GM21390 (cell line): ENCODE measurements at regions not wholly inside any gene's neighbourhood (a gene's known extent, or its start where the extent isn't known, plus 50 kb on each side); places are given as distances from the start of the nearest gene placed in this dataset.

Source experiments
- ATAC-seq: cut with Tn5 transposase; IDR thresholded peaks from one replicate; pipeline ENCODE4 v1.9.1; 2021; ENCODE audit not compliant: unreplicated experiment

- ATAC-seq, result no peak
These were observed 1291.3 kb downstream of the FSTL5 start for GRCh38 chr4:160872491-160872890.

DNA sequence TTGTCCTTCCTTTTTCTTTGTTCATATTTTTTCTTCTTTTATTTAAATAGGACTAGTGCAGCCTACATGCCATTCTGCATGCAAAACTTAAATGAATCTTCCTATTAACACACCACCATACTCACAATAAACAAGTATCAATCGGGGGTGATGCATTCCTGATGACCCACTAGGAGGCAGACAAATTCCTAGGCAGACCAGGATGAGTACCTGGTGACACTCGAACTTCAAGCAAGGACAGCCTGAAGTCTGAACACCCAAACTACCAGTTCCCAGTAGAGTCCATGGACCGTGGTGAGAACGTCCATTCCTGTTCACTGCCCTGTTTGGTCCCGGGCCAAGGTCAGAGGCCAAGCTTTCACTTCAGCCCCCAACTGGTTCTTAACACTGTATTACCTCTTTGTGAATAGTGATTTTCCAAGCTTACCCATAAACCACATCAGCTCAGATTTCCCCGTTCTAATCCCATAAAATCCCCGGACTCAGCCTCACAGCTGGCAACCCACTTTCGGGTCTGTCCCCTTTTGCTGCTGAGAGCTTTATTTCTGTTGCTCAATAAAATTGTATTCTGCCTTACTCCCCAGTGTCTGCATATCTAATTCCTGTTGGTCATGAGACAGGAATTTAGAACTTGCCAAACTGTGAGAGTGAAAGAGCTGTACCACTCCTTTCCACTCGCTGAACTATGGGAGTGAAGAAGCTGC, 1286.6 kb downstream of the FSTL5 start:
- ATAC-seq, result no peak

DNA sequence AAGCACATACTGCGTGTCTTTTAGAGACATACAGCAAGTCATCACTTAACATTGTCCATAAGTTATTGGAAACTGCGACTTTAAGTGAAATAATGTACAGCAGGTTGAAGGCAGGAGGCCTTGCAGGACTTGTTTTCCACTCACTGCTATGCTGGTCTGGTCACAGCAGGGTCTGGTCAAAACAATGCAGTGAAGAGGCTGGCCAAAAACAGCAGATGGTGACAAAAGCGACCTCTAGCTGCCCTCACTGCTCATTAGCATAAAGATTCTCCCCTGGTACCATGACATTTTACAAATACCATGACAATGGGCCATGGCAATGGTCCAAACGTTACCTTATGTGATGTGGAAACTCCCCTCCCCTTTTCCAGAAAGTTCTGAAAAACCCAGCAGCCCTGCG, 1283.6 kb downstream of the FSTL5 start:
- no peak for ATAC-seq

- ATAC-seq, result no peak
These were observed 1276.1 kb downstream of the FSTL5 start for GRCh38 chr4:160887668-160888067.

DNA sequence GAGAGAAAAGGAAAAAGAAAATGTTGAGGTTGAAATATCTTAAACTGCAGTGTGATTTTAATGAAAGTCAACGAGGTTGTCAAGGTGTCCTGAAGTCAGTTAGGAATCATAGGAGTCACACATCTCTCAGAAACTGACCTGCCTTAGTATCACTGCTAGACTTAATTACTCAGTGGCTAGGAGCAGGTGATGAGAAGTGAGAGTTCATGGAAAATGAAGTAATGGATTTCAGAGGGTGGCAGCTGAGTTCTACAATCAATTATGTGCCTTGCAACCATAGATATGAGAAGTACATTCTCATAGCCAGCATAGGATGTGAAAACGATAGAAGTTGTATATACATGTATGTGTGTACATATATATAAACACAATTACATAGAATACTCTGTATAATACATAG, 1269.7 kb downstream of the FSTL5 start:
- ATAC-seq, result no peak

DNA sequence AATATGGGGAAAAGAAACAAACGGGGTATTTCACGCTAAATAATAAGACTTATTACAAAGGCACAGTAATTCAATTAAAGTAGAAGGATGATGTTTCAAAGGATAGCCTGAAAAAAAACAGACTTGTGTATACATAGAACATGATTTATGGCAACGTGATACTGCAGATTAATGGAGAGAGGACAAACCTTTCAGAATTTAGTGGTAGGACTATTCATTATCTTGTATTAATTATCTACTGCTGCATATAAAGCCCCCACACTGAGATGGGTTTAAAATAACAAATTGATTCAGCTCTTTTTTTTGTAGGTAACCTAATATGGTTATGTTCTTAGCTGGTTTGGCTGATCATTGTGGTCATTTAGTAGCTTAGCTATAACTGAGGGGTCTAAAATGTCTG, 1269.0 kb downstream of the FSTL5 start:
- ATAC-seq, result no peak

DNA sequence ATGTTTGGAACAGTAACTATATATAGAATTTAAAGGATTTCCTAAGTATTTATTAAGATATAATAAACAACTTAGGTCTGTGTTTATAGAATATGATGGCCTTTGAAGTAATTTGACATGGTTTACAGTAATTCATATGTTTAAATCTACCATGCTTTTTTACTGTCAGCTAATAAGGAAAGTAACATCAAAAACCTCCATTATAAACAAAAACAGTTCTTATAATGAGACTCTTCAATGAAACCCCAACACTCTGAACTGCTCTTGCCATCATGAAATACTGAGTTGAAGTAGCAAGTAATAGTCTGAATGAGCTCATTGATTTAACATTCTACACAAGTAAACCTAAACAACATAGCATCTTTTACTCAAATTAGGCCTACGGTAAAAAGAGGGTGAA, 1236.5 kb downstream of the FSTL5 start:
- no peak for ATAC-seq

- no peak for ATAC-seq
These were observed 1235.3 kb downstream of the FSTL5 start for GRCh38 chr4:160928482-160928881.

GRCh38 chr4:160947653-160948052, 1216.1 kb downstream of the FSTL5 start:
- ATAC-seq, result no peak

GRCh38 chr4:160956875-160957274, 1206.9 kb downstream of the FSTL5 start:
- no peak for ATAC-seq

DNA sequence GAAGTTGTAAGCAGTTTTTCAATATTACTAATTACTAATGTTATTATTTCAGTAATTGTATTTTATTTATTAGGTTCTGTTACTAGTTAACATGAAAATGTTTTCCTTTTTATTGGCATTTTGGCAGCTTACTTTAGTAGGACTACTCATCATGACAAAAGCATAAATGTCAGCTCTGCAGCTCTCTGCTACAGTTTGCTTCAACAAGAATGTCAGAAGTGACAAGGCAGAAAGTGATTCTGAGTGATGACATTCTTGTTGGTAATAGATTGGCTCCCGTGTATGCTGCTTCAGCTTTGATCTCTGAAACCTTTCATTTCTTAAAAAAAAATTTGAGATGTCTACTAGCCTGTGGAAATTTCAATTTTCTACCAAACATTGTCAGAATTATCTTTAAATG, 1193.9 kb downstream of the FSTL5 start:
- ATAC-seq, result no peak

DNA sequence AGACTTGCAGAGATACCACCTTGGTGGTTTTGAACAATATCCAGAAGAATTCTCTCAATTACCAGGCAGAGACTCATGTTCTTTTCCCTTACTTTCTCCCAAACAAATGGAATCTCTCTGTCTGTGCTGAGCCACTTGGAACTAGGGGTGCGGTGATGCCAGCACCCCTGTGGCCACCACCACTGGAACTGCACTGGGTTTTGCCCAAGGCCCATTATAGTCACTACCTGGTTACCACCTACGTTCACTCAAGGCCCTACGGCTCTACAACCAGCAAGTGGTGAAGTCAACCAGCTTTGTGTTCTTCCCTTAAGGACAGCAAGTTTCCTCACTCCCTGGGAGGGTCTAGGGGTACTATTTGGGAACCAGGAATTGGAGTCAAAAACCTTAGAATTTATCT, 1183.7 kb downstream of the FSTL5 start:
- ATAC-seq, result no peak

DNA sequence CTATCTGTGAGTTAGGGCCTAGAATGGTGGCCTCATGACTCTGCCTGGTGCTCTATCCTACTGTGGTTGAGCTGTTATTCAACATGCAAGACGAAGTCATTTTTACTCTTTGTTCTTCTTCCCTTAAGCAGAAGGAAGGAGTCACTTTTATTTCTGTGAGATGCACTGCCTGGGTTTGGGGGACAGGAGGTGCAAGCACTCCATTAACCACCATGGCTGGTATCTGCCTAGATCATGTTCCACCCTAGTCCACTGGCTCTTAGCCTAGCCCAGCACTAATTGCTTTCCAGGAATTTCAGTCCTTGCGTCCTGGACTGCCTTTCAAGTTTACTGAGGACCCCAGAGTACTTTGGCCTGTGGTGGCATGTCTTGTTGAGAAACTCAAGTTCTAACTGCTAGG, 1182.7 kb downstream of the FSTL5 start:
- no peak for ATAC-seq

DNA sequence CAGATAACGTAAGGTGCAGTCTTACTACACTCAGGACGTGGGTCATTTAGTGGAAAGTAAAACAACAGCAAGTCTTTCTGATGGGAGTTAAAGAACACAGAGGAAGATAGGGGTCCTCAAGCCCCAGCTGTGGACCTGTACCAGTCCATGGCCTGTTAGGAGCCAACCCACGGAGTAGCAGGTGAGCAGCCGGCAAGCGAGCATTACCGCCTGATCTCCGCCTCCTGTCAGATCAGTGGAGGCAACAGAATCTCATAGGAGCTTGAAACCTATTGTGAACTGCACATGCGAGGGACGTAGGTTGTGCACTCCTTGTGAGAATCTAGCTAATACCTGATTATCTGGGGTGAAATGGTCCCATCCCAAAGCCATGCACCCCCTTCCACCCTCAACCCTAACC, 1180.8 kb downstream of the FSTL5 start:
- ATAC-seq, result no peak

DNA sequence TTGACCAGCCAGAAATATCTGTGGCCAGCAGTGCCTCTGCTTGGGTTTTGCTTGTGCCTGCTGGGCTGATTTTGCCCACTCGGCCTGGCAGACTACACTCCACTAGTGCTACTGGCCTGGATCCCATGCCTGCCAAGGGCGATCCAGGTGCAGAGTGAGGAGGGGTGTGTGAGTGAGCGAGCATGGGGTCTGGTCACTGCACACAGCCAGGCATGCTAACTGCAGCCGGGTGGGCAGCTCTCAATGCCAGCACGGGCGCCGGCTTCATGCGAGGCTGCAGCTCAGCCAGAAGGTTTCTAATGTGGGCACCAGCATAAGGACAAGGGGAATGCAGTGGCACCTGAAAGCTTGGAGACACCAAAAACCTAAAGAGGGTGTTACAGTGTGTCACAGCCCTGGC, 1161.4 kb downstream of the FSTL5 start:
- ATAC-seq, result no peak

GRCh38 chr4:161003418-161004057, 1160.3 kb downstream of the FSTL5 start:
- no peak for ATAC-seq

DNA sequence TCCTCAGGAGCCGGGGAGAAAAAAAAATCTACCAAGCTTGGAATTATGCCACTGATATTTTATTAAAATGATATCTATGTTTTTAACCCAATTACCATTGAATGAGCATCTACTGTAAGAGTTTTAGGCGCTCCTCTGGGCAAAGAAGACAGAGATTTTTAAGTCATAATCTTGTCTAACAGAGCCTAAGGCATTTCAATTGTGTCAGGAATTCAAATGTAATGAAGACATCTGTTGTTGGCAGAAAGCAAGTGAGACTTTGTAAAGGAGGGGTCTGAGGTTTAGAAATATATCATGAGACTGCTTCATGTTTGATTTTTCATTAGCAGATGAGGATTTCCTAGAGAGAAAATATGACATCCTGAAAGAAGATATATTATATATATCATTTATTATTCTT, 1158.1 kb downstream of the FSTL5 start:
- no peak for ATAC-seq

DNA sequence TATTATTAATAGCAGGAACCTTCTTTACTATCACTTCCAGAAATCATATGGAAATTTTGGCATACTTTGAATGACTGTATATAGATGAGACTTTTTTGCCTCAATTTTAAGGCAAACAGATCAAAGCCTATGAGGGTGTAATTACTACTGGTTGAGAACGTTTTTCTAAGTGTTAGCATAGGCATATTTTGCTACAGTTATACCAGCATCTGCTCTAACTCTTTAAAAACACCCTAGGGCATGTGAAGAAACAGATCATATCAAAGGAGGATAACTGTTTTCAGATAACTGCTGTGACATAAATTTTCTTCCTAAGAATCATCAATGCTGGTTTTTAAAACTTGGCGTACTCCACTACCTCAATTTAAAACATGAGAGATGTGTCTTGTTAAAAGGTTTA, 1155.3 kb downstream of the FSTL5 start:
- no peak for ATAC-seq

DNA sequence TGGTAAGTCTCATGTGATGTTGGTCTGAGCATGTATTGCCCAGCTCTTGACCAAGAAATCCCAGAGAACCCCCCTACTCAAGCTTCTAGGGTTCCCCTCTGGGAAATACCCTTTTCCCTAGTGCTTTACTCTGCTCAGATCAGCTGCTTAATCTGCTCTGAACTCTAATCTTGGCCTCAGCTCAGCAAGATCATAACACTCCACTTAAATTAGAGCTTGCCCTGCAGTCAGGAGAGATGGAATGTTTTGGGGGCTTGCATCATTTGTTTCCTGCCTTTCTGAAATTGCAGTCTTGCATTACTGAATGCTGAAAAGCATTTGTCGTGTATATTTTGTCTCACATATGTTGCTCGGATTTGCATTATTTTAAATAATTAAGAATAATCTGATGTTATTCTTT, 1153.6 kb downstream of the FSTL5 start:
- ATAC-seq, result no peak
